NCI-H748 (cell line): ENCODE measurements at regions not wholly inside any gene's neighbourhood (a gene's known extent, or its start where the extent isn't known, plus 50 kb on each side); places are given as distances from the start of the nearest gene placed in this dataset.
"Not testable (repeated sequence)": the region's sequence is repeated elsewhere in the genome, so short reads cannot be mapped to it uniquely, and the experiment has no call there.

Source experiments
- DNase-seq: peaks from one replicate; lab custom pipeline; 2025; ENCODE audit not compliant: unreplicated experiment; lab: John Stamatoyannopoulos, UW

DNA sequence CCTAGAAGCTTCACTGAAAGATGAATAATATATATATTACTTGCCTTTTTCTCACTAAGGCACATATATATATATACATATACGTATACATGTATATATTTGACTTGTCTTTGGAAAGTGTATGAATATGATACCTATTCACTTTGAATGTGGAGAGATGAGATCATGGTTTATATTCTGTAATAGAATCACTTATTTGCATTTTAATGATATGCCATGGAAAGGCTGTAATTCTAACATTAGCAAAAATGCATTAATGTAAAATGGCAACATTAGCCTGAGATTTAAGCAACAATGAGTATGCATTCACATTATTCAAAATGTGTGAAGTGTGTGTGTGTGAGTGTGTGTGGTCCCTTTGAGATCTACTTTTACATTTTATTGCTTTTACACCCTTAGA lies 54.5 kb upstream of the PRKD1 start:
- DNase-seq, result no peak

DNA sequence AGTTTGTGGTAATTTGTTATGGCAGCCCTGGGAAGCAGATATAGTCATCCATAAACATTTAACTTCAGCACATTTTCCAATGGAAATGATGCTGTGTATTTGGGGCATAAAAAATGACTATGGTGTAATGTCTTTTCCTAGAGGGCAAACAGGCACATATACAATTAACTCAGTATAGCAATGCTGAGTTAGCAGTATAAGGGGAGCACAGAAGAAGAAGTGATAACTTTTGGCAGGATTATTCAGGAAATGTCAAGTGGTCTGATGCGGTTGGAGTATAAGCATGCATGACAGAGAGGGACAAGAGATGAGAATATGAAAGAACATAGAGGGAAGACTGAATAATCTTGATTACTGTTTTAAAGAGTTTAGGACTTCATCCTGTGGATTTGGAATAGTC lies 55.3 kb upstream of the PRKD1 start:
- DNase-seq, result no peak

DNA sequence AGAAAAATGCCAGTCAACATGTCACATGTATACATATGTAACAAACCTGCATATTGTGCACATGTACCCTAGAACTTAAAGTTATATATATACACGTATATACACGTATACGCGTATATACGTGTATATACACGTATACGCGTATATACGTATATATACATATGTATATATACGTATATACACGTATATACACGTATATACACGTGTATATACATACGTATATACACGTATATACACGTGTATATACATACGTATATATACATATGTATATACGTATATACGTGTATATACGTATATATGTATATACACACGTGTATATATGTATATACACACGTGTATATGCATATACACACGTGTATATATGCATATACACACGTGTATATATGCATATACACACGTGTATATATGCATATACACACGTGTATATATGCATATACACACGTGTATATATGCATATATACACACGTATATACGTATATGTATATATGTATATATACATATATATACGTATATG lies 62.8 kb upstream of the PRKD1 start:
- DNase-seq, result not testable (repeated sequence)

DNA sequence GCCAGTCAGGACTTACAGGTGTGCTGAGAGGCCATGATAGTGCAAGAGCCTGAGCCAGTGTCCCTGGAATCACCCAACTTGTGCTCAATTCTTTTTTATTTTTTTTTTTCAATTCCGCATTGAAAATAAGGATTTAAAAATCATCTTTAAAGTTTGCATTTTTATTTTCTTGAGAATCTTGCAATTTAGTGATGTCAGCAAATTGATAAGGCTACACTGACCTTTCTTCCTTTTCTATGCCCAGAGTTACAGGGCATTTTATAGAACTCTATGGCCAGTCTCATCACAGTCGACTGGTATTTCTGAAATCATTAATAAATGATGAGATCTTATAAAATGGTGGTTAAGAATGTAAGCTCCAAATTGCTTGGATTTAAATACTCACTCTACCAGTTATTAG lies 63.3 kb upstream of the PRKD1 start:
- DNase-seq, result no peak

DNA sequence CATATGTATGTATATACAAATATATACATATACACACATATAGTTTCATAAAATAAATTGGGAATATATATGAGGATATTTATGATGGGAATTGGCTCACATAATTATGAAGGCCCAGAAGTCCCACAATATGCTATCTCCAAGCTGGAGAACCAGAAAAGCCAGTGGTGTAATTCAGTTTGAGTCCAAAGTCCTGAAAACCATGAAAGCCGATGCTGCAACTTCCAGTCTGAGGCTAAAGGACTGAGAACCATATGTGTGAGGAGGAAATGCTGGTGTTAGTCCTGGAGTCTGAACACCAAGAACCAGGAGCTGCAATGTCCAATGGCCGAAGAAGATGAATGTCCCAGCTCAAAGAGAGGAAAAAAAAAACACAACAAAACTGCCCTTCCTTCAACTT lies 65.5 kb upstream of the PRKD1 start:
- DNase-seq, result no peak

DNA sequence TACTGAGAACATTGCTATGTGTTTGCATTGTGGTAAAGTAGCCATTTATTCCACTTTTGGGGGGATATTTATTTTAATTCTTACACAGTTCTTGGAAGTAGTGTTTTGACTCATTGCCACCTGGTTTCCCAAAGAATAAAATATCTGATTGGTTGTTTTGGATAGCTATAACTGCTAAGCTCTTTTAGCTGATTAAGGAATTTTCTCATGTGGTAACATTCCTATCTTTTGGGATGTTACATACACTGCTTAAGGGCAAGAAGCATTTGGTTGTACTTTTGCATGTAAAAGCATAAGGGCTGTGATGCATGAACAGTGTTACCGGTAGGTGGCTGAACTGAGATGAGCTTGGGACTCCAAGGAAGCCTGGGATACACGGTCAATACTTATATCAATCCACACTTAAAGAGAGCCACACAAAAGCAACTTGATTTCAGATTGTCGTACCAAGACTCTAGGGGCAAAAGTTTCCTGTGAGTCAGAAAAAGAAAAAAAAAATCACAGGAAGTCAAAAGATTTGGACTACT lies 71.4 kb upstream of the PRKD1 start:
- DNase-seq, result peak; percentile 9

DNA sequence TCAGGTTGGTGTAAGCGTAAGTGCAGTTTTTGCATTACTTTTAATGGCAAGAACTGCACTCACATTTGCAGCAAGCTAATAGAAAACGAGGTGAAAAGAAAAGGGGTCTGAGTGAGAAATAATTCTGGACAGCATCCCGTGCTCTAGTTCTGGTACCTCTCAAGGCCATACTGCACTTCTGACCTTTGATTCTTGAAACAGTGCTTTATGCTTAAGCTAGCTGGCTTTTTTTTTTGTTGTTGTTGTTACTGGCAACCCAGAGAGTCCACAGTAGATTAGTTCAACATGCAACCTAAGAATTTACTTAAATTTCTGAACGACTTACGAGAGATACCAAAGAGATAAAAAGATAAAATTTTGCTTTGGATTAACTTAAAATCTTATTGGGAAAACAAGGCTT lies 75.2 kb upstream of the PRKD1 start:
- DNase-seq, result no peak

DNA sequence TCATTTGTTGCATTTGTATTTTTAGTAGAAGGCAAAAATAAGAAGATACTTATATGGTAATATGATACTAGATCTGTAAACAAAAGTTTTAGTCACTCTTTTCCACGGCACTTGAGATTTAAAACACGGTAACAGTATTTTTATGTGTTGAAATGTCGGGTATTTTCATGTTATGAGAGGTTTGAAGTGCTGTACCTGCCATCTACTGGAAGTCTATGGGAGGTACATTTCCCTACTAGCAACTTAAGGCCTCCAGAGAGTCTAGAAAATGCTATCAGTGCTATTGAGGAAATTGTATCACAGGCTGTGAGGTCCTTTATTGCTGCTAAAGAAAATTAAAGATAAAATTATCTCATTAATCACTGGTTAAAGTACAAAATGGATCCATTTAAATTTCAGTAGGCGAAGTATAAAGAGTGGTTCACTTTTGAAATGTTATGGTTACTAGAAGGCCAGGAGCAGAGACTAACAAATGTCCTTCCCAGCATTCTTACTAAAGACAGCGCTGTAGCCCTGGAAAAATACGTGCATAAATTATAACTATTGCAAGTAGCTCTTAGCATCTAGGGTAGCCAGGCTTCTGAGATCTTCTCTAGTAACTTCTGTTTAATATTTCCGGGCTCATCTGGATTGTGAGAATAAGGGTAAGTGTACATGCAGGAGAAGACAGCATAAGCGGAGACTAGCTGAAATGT lies 77.6 kb upstream of the PRKD1 start:
- peak; percentile 77 for DNase-seq

DNA sequence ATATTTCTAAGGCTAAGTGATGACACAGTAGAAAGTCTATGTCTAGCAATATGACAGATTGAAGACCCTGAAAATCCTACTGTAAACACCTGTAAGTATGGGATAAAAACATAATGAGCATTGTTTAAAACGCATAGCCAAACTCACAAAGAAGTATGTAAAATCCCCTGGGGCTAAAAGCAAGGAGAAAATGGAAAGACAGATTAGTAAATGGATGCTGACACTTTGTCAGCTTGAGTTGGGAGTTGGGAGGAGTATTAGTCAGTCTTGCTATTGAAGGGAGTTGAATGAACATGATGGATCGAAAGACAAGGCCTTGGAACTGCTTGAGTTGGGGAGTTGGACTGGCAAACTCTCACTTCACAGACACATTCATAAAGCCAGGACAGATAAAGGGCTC lies 79.0 kb upstream of the PRKD1 start:
- DNase-seq, result no peak

DNA sequence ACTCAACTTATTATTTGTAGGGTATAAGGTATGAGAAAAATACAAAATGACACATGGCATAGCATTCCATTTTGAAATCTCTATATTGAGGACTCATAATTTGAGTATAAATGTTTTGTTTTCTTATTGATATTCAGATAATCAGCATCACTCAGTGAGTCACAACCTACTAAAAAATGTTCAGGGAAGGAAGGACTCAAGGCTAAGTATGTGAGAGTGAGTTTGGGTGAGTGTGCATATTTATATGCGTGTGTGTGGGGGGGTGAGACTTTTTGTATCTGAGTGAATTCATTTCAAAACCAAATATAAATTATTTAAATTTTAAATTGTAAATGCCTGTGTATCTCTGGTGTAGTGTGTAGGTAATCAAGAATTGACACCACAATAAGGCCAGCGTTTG lies 87.8 kb upstream of the PRKD1 start:
- DNase-seq, result no peak

DNA sequence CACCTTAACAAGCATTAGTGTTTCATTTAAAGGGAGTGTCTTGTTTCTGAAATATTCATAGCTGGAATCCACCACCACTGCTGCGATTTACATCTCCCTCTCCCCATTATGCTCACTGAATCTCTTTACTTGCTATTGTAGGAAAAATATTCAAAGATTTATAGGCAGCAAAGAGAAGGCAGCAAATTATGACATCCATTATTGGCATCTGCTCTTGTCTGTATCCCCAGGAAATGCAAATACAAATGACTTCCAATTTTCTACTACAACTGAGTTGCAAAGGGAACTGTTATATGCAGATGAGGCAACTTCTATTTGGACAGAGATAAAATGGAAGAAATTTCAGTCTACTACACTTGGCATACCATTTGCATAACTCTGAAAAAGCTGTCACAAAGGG lies 88.4 kb upstream of the PRKD1 start:
- DNase-seq, result no peak

DNA sequence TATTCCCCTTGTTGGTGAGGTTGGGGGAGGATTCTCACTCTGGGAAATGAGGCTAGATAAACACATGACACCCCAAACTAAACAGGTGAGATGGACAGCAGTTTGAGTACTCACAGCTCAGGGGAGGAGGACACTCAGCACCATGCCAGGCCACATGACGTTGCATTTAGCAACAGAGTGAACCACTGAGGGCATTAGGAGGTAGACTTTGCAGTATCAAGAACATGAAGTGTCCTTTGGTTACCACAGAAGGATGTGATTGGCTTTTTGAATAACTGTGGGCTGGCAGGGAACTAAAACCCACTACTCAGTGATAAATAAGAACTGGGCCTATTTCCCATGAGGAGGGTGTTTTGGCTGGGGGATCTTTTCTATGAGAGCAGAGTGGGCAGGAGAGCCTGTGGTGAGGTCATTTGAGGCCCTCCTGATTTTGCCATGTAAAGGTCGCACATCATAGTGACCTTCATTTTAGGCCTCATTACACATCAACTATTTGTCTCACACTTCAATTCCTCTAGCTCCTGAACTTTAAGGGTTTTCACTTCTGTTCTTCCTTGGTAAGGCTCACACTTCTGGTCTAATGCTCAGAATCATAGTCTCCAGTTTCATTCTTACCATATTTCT lies 89.8 kb upstream of the PRKD1 start:
- no peak for DNase-seq

DNA sequence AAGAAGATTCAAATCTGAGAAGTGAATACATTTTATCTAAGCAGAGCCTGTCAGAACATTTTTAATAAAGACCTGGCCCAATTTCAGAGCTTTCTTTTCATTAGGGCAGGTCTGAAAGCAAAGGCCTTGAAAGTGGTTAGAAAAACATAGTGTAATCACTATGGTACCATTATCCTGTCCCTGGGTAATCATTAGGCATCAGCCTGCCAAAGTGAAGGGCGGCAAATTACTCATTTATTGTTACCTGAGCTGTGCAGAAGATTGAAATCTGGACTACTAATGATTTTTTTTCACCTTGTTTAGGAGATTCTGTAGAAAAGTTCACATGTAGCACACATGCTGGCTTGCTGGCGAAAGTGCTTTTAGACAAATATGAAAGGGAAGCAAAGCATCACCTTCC lies 92.6 kb upstream of the PRKD1 start:
- DNase-seq, result peak; percentile 66

DNA sequence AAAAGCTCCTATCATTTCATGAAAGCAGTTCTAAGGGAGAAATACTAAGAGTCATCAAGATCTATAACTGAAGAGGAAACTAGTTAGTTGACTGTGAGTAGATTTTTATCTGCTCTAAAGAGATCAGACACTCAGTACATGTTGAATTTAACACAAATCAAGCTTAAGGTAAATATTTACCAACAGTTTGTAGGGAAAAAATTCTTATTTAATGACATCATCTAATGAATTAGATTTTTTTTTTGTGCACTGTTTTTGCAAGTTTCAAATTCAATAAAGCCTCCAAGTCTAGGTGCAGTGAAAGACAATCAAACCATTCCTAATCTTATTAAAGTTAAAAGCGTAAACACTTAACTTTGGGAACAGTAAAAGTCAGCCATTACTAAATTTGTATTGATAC lies 93.0 kb upstream of the PRKD1 start:
- no peak for DNase-seq

DNA sequence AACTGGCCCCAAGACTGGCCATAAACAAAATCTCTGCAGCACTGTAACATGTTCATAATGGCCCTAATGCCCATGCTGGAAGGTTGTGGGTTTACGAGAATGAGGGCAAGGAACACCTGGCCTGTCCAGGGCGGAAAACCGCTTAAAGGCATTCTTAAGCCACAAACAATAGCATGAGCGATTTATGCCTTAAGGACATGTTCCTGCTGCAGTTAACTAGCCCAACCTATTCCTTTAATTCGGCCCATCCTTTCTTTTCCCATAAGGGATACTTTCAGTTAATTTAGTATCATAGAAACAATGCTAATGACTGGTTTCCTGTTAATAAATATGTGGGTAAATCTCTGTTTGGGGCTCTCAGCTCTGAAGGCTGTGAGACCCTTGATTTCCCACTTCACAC lies 95.7 kb upstream of the PRKD1 start:
- not testable (repeated sequence) for DNase-seq

DNA sequence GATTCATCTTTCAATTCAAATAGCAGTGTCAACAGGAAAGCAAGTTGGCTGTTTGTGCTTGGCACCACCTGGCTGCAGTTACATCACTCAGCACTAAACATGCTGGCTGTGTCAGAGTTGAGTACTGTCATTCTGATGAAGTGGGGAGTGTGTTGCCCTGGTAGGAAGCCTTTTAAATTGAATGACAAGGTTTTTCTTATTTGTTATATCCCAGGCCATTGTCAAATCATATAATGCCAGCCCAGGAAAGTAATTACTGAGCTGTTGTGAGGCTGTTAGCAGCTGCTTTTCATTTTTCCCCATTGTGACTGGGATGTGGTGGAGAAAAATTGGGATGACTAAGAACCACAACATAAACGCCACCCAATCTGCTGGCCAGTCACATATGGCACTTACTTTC lies 106.5 kb upstream of the PRKD1 start:
- DNase-seq, result peak; percentile 96

DNA sequence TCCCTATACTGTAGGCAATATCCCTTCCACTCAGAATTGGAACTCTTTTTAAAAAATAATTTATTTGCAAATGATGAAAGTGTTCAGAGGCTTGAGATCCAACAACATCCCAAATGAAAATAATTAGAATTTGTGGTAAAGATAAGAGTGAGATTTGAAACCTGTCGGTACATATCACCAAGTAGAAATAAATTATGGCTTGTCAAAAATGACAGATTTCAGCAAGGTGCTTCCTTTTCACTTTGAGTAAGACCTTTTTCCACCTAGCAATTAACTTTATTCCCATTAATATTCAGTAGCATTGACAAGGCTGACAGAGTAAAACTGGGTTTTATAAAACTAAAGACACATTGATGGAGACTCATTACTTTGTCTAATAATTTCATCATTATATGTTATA lies 107.7 kb upstream of the PRKD1 start:
- DNase-seq, result no peak

DNA sequence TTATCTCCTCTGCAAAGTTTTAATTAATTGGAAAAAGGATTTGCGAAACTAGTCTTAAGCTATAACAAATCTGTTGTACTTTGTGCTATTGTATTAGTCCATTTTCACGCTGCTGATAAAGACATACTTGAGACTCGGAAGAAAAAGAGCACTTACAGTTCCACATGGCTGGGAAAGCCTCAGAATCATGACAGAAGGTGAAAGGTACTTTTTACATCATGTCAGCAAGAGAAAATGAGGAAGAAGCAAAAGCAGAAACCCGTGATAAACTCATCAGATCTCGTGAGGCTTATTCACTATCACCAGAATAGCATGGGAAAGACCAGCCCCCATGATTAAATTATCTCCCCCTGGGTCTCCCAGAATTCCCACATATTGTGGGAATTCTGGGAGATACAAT lies 118.1 kb upstream of the PRKD1 start:
- DNase-seq, result no peak

DNA sequence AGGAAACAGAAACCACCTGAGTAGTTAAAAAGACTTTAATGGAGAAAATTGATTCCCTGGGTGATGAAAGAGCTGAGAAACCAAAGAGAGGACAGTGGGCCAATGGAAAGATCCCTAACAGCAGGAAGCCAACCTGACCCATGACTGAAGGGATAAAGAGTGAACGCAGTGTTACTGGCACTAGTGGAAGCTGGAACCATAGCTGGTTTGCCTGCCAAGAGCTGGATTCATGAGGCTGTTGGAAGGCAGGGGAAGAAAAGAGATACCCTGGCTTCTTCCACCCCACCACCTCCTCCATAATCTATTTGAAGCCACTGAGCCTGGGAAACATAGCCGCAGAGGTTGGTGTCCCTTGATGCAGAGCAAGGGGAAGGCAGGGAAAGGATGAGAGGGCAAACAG lies 125.5 kb upstream of the PRKD1 start:
- no peak for DNase-seq

DNA sequence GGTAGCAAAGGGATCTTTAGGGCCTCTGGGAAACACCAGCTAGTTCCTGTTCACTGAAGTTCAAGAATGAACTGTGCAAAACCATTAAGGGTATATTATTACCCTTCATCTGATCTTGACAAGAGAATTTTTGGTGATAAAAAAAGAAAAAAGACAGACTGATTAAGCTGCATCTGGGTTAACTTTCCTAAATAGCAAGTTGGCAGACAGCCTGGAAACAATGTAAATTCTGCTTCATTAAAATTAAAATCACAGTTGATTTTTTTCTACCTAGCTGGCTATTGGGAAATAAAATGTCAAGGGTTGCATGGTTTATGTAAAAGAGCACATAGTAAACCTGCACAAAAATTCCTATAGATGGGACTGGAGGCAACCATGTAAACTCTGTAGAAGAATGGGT lies 126.6 kb upstream of the PRKD1 start:
- no peak for DNase-seq

DNA sequence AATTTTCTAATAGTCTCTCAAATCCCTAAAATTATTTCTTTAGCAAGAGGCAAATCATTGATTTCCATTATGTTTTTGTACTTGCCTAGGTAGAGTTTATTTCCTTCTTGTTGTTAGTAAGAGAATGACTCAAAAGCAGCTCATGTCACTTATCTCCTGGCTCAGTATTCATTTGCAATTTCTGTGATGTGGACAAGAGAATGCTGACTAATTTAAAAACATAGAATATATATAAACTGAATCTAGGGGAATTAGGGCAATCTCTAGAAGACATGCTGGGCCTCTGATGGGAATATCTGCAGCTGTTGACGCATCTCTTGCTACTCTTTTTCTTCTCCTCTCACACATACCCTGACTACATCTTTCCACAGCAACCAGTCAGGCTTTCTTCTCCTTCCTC lies 130.8 kb upstream of the PRKD1 start:
- no peak for DNase-seq

DNA sequence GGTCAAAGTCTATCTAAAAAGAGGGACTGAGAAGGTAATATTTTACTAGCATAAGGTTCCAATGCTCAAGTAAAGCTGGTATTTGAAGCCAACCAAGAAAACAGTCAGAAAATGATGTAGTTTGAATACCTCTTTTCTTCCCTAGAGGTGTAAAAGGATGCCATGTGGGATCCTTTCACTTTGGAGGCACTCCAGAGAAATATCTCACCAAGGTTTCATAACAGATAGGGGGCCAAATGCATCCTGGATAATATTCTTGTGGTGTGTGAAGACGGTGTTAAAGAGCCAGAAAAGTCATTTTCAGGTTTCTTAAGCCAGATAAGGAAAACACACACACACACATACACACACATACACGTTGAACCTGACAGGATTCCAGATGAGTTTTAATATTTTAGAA lies 136.1 kb upstream of the PRKD1 start:
- no peak for DNase-seq

DNA sequence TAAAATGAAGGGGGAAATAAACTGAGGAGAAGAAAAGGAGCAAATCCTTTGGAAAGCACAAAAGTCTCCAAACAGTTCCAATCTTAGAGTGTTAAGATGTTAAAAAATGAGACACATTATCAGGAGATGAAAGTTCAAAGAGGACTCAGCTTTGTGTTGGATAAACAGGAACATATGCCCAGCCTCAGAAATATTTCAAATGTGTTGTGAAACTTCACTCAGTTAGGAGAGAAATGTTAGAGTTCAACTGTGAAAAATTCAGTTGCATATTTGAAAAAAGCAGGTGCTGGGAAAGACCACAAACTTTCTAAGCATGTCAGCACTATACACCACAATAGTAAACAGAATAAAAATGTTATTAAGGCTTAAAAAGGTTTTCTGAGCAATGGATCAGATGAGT lies 136.8 kb upstream of the PRKD1 start:
- DNase-seq, result no peak
